ENCODE measurements at regions not wholly inside any gene's neighbourhood (a gene's known extent, or its start where the extent isn't known, plus 50 kb on each side); places are given as distances from the start of the nearest gene placed in this dataset.
A peak's percentile ranks its signal among the peaks of the same experiment; 100 is the strongest.

- no peak for DNase-seq
Measured at GRCh38 chr7:115447495-115447894, 525.6 kb downstream of the MDFIC start.

- DNase-seq = no peak
Measured at GRCh38 chr7:115441033-115441432, 519.1 kb downstream of the MDFIC start.

GRCh38 chr7:115435178-115435577, 513.3 kb downstream of the MDFIC start:
- no peak for DNase-seq

GRCh38 chr7:115429918-115430317, 508.0 kb downstream of the MDFIC start:
- DNase-seq = no peak

GRCh38 chr7:115417662-115418061, 495.8 kb downstream of the MDFIC start:
- DNase-seq = no peak

- peak; percentile 73 for DNase-seq
Measured at GRCh38 chr7:115410972-115411686, 489.2 kb downstream of the MDFIC start.

- peak; percentile 17 for DNase-seq
Measured at GRCh38 chr7:115410434-115410820, 488.5 kb downstream of the MDFIC start.

GRCh38 chr7:115409682-115410433, 488.0 kb downstream of the MDFIC start:
- DNase-seq = no peak

GRCh38 chr7:115406219-115406618, 484.3 kb downstream of the MDFIC start:
- DNase-seq = no peak

GRCh38 chr7:115387137-115387536, 465.2 kb downstream of the MDFIC start:
- no peak for DNase-seq

GRCh38 chr7:115379321-115379720, 457.4 kb downstream of the MDFIC start:
- DNase-seq = no peak

- DNase-seq = no peak
Measured at GRCh38 chr7:115368998-115369397, 447.1 kb downstream of the MDFIC start.

- no peak for DNase-seq
Measured at GRCh38 chr7:115363916-115364315, 442.0 kb downstream of the MDFIC start.

GRCh38 chr7:115359955-115360354, 438.1 kb downstream of the MDFIC start:
- no peak for DNase-seq

GRCh38 chr7:115359119-115359518, 437.2 kb downstream of the MDFIC start:
- DNase-seq = no peak

GRCh38 chr7:115357703-115357999, 435.8 kb downstream of the MDFIC start:
- no peak for DNase-seq

- no peak for DNase-seq
Measured at GRCh38 chr7:115356999-115357702, 435.3 kb downstream of the MDFIC start.

- DNase-seq = peak; percentile 57
Measured at GRCh38 chr7:115356139-115356746, 434.3 kb downstream of the MDFIC start.

- no peak for DNase-seq
Measured at GRCh38 chr7:115354925-115355324, 433.0 kb downstream of the MDFIC start.

GRCh38 chr7:115352375-115352774, 430.5 kb downstream of the MDFIC start:
- DNase-seq = no peak

- no peak for DNase-seq
Measured at GRCh38 chr7:115350764-115351163, 428.9 kb downstream of the MDFIC start.

GRCh38 chr7:115349635-115350034, 427.7 kb downstream of the MDFIC start:
- no peak for DNase-seq

GRCh38 chr7:115346685-115347084, 424.8 kb downstream of the MDFIC start:
- no peak for DNase-seq

GRCh38 chr7:115340828-115341227, 418.9 kb downstream of the MDFIC start:
- DNase-seq = no peak

Measured in hematopoietic multipotent progenitor cell treated with erythropoietin and hydrocortisone succinate and interleukin-3 and kit ligand, for 6 days (in vitro differentiated cells).